GM21381 (cell line): ENCODE measurements at regions not wholly inside any gene's neighbourhood (a gene's known extent, or its start where the extent isn't known, plus 50 kb on each side); places are given as distances from the start of the nearest gene placed in this dataset.
"Not testable (repeated sequence)": the region's sequence is repeated elsewhere in the genome, so short reads cannot be mapped to it uniquely, and the experiment has no call there.

Source experiments
- ATAC-seq: cut with Tn5 transposase; IDR thresholded peaks from one replicate; pipeline ENCODE4 v1.9.1; 2021; ENCODE audit warnings: mild to moderate bottlenecking, moderate library complexity; ENCODE audit not compliant: unreplicated experiment

GRCh38 chr2:183522489-183523266, 398.4 kb downstream of the NUP35 start:
- no peak for ATAC-seq

- ATAC-seq, result no peak
Measured at GRCh38 chr2:183530333-183530901, 406.2 kb downstream of the NUP35 start.

DNA sequence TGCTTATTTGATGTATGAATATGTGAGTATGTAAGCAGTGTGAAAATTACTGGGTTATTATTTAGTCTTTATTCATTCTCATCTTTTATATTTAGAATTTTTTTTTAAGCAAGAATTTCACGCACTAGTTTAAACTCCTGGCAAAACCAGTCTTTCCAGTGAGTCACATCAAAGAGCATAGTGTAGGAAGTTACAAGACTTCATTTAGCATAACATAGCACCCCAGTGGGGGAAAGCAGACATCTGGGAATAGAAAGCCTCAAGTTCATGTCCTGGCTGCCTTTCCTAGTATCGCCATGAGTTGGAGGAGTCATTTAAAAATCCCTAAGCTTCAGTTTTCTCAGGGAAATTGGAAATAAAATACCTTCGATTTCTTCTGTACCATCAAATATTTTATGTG, 408.3 kb downstream of the NUP35 start:
- no peak for ATAC-seq

DNA sequence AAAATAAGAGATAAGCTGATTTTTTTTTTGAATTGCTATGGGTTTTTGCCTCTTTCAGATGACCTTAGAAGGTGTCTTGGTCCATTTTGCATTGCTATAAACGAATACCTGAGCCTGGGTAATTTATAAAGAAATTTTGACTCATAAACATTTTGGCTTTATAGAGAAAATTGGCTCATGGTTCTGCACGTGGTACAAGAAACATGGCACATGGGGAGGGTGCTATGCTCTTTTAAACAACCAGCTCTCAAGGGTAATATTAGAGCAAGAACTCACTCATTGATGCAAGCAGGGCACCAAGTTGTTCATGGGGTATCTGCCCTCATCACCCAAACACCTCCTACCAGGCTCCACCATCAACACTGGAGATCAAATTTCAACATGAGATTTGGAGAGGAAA, 408.8 kb downstream of the NUP35 start:
- no peak for ATAC-seq

DNA sequence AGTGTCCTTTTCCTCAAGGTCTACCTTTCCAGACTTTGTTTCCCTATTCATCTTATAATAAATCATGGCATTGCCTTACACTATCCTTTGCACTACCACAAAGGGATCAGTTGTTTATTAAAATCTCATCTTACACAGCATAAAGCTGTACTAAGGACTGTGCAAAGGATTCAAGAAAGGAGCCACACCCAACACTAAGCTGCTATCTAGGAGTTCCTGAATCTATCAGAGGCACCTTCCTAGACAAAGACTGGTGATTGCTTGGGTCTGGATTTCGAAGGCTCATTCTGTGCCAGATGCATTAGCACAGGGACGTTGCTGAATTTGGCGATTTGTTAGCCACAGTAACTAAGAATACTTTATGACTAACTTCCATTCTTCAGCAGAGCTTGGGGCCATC, 412.0 kb downstream of the NUP35 start:
- ATAC-seq, result no peak

DNA sequence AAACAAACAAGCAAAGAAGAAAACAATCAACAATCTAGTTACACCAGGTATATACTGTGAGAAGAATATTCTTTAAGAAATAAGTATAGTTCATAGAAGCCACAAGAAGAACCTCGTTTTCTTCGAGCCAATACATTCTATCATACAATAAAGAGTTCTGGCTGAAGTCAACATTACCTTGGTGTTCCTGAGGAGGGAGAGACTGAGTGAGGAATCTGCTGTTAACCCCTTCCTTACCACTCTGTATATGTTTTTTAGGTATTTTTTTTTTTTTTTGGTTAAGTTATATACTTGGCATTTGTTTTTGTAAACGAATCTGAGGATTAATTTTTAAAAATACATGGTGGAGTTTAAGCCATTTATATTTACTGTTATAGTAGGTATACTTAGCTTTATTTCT, 412.5 kb downstream of the NUP35 start:
- ATAC-seq, result no peak

- ATAC-seq, result no peak
Measured at GRCh38 chr2:183541766-183542165, 417.5 kb downstream of the NUP35 start.

GRCh38 chr2:183542606-183543005, 418.4 kb downstream of the NUP35 start:
- ATAC-seq, result no peak

- ATAC-seq, result no peak
Measured at GRCh38 chr2:183543222-183543621, 419.0 kb downstream of the NUP35 start.

GRCh38 chr2:183543731-183544130, 419.5 kb downstream of the NUP35 start:
- no peak for ATAC-seq

- ATAC-seq, result not testable (repeated sequence)
Measured at GRCh38 chr2:183546560-183547350, 422.5 kb downstream of the NUP35 start.

DNA sequence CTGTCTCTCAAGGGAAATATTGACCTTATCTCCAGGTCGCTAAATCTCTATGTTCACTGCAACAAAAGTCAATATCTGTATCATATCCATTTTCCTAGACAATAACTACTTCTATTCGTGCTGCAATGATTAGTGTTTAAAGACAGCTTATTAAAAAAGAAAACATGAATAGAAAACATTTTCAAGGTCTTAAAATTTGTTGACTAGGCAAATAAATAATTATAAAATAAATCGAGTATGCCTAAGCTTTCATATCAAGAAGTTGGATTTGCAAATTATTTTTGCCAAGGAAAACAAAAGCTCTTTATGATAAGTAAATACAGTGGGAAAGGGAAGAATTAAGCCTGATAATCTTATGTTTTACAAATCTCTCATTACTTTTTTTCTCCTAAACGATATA, 428.5 kb downstream of the NUP35 start:
- no peak for ATAC-seq

GRCh38 chr2:183564726-183565125, 440.5 kb downstream of the NUP35 start:
- no peak for ATAC-seq

- no peak for ATAC-seq
Measured at GRCh38 chr2:183575481-183575880, 451.2 kb downstream of the NUP35 start.

DNA sequence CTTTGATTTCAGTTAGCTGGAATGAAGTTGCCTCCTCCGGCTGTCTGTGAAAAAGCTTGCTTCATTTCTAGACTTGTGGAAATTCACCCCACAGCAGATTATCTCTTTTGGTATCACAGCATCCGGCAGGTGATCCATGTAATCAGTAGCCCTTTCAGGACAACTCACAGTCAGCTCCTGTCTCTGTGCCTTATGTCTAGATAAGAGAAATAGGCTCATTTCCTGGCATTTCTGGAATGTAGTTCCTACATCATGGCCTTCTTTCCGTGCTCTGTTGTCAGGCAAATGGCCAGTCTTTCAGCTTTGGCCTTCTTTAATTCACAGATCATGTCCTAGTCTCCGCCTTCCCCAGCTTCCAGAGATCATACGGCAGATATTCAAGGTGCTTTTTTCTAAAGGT, 455.4 kb downstream of the NUP35 start:
- no peak for ATAC-seq

- ATAC-seq, result no peak
Measured at GRCh38 chr2:183592271-183592670, 468.0 kb downstream of the NUP35 start.

DNA sequence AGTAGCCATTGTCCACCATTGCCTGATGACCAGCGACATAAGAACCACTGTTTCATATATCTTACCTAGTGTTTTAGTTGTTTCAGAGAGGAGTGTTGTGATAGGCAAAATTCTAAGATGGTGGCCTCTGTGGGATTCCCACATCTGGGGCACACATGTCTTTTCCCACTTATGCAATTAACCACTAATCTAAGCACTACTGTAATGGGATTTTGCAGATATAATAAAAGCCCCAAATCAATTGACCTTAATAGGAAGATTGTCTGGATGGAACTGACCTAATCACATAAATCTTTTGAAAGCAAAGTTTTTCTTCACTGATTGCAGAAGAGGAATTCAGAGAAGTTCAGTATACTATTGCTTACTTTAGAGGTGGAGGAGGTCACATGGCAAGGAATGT, 469.9 kb downstream of the NUP35 start:
- no peak for ATAC-seq

GRCh38 chr2:183597841-183598240, 473.6 kb downstream of the NUP35 start:
- no peak for ATAC-seq

DNA sequence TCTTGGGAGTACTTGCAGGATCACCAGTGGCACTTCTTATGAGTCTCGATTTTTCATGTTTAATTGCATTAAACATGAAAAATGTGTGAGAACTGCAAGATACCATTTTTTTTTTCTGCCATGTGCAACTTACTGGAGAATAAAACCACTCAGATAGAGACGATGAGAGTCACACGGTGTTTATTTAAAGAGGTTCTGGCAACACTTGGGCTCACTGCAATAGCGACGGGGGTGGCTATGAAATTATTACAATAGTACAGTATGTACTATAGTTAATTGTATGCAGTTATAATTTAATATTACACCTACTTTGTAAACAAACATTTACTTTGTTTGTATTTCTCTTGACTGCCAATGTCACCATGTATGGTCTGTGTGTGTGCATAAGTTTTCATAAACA, 479.8 kb downstream of the NUP35 start:
- ATAC-seq, result no peak

GRCh38 chr2:183605440-183605839, 481.2 kb downstream of the NUP35 start:
- ATAC-seq, result no peak

DNA sequence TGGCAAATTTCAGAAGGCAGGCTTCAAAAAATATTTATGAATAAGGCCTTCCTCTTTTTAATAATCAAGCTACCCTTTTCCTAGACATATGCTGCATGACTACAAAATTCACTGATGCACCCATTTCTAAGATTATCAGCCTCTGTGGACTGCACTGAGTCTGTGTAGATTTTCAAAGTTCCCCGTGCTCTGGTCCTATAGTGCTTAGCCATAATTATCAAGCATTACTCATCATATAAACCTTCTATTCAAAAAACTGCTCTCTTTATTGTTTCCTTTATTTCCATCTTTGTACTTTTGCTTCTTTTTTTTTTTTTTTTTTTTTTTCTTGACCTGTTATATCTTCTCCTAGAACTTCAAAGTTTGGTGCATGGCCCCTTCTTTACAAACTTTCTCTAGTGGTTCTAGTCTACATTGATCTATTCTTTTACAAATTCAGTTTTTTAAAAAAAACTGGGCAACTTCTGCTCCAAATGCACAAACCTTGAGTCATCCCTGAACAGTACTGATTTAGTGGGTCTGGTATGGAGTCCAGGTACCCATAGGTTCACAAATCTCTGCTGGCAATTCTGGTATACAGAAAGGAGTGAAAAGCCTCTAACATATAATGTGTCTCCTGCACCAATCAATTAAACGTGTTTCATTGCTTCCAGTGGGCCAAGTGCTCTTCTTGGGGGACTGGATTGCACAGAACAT, 481.9 kb downstream of the NUP35 start:
- no peak for ATAC-seq
